Mucosa of gallbladder (tissue), 1 donor: ENCODE measurements at regions not wholly inside any gene's neighbourhood (a gene's known extent, or its start where the extent isn't known, plus 50 kb on each side); places are given as distances from the start of the nearest gene placed in this dataset.
"Not testable (repeated sequence)": the region's sequence is repeated elsewhere in the genome, so short reads cannot be mapped to it uniquely, and the experiment has no call there.

ENCODE experiments used
- DNase-seq: peaks from one replicate; pipeline ENCODE4 v3.0.0-alpha.2; 2020; ENCODE audit warnings: low spot score
- donor health status: DM: no; HTN: no; CAD: no.

DNA sequence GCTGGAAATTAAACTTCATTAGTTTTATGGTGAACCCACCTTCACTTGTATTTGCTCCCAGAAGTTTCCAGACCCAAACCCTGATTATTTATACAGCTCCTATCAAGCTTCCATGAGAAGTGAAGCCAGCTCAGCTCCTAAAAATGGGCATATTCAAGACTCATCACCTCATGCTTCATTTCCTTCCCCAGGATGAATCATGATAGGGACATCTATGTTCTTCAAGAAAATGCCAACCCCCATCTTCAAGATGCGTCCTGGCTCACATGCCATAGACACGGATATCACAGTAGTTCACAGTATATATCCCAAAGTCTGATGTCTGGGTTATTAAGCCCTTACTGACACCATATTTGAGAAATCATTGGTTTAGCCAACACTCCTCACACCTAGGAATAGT is 217.6 kb downstream of the NPR3 start:
- no peak for DNase-seq

GRCh38 chr5:32931438-32931837 is 220.3 kb downstream of the NPR3 start:
- not testable (repeated sequence) for DNase-seq

DNA sequence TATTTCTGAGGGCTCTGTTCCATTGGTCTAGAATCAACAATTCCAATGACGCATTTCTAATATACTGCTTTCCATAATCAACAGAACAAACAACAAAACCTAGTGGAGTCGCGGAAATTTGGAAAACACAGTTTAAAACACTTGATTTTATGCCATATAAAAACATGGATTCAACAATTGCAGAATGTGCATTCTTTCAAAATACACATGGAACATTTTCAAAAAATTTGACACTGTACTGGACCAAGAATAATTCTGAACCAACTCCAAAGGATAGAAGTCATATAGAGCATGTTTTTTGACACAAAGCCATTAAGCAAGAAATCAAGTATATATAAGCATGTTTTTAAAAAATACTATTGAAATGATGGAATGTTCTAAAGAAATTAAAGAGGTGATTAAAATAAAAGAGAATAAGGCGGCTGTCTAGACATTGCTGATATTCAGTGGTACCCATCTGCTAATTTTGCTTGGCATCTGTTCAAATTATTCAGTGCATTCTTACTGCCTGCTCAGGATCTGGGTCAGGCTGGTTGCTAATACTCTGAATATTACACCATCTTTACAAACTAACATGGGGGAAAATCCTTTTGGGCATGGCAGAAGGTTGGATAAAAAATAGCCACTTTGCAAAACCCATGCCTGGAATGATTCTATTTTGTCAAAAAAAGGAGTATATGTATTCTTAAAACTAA is 221.3 kb downstream of the NPR3 start:
- DNase-seq: no peak

DNA sequence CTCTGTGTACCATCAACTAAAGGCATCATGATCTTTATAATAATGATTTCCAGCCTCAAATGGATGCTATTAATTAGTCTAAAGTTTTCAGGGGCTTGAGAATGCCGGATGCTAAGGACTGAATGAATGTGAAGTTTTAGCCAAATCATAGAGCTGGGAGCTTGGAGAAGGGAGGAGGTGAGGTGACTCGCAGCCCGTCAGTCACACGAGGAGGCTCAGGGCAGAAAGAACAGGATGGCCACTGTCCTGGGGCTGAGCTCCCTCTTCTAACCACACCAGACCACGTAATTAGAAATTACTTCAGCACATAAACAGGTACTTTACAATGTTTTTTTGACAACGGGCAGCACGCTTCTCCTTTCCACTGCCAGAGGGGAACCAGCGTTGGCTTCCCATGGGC is 222.6 kb downstream of the NPR3 start:
- DNase-seq: no peak

DNA sequence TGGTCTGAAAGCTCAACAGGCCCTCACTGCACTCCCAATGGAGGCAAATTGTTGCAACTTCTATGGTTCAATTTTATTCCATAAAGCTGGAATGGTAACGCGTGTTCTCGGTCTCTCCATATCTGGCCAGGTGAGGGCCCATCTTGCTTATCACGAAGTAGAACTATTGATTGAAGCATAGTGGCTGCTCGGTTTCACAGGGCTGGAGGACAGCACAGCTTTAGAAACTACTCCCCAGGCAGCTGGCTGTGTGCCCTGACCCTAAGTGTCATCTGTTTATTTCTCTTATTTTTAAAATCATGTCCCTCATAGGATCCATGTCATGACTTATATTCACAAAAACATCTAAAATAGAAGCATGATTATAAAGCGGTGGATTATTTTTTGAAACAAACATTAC is 223.4 kb downstream of the NPR3 start:
- no peak for DNase-seq

DNA sequence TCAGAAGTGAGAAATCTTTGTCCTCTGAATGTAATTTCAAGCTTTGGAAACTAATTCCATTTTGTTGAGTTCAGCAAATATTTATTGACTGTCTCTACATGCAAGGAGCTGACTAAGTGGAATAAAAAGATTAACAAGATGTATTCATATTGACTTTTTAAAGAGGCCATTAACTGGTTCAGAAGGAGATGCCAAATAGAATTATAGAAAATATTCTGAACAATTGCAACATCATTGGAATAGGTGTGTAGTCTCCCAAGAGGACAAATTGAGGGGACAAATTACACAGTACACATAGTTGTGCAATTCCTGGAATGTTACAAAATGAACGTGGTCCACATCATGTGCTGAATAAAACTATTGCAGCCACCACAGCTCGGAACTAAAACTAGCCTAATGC is 224.2 kb downstream of the NPR3 start:
- no peak for DNase-seq

- no peak for DNase-seq
Observed at GRCh38 chr5:32936329-32936728, 225.2 kb downstream of the NPR3 start.

DNA sequence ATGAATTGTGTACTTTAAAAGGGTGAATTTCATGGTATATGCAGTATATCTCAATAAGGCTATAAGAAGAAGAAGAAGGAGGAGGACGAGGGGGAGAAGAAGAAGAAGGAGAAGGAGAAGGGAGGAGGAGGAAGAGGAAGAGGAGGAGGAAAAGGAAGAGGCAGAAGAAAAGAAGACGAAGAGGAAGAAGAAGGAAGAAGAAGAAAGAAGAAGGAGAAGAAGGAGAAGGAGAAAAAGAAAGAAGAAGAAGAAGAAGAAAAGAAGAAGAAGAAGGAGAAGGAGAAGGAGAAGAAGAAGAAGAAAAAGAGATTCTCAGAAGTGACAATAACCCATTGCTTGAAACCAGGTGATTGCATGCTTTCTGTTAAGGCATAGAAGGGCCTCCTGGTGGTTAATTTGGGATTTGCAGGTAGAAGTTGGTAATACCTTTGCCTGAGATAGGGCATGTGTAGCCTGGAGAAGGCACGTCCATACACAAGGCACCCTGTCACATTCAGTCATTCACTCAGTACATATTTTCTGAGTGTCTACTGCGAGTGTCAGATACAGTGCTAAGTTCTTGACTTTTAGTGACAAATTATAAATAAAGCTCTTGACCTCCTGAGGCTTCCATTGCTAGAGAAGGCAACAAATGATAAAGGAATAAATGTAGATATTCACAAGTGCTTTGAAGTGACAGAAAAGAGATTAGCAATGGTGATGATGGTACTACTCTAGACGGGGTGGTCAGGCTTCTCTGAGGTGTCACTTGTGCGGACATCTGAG is 231.3 kb downstream of the NPR3 start:
- no peak for DNase-seq

GRCh38 chr5:32949286-32949970 is 238.3 kb downstream of the NPR3 start:
- DNase-seq: no peak

DNA sequence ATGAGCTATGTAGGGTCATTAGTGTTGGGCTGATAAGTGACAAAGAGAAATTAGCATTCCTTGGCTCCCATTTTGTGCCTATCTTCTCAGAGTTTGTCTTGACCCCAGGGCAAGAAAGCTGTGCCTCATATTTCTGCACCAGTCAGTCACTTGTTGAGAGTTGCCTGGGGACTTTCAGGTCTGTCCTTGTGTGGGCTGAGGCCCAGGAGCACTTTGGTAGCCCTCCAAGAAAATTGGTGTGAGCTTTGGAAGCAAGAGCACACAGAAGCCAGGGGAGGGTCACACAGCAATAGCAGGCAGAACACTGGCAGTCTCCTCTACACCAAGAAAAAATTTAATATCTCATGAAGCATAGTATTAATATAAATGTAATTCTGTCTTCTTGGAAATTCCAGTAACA is 239.9 kb downstream of the NPR3 start:
- DNase-seq: no peak

GRCh38 chr5:32951878-32952277 is 240.8 kb downstream of the NPR3 start:
- no peak for DNase-seq

DNA sequence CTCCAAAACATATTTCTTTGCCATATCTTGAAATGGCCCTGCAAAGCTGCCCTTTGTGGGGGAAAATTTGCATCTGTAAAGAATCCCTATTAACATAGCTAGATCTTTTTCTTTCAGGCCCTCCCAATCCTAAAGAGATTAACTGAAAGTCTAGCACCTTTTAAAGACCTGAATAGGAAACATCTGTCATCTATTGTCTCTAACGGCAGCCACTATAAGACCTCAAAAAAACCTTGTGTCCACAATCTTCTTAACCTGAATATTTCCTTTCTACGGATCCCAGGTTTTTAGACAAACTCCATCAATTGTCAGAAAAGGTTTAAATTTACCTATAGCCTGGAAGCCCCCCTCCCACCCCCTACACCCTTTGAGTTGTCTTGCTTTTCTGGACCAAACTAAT is 241.3 kb downstream of the NPR3 start:
- not testable (repeated sequence) for DNase-seq

- DNase-seq: no peak
Observed at GRCh38 chr5:32953694-32954093, 242.6 kb downstream of the NPR3 start.

- no peak for DNase-seq
Observed at GRCh38 chr5:32955814-32956213, 244.7 kb downstream of the NPR3 start.

DNA sequence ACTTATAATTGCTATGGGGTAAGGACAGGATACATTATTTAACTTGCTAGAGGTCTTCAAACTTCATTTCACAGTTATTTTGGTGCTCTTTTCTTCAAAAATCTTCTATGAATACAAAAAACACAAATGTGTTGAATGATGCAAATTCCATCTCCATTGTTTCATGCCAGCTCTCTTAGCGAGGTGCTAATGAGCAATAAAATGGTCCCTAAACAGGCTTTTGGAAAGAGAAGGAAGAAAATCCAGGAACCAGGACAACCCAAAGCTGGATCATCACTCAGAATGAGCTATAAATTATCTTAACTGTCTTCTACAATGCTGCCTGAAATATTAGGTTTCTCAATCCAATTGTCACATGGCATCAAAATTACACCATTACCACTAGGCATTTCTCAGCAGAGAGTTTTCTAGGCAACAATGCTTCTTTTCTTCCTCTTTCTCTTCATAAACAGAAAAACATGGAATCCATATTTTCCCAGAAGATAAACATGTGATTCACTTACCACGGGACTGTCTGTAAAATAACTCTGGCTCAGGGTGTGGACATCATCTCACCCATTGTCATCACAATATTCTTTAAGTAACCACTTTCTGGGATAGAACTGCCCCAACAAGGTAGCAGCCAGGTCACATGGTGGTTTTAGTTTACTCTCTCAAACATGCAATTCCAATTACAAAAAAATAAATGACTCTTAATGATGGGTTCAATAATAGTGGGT is 249.4 kb downstream of the NPR3 start:
- no peak for DNase-seq

GRCh38 chr5:32961059-32961415 is 249.9 kb downstream of the NPR3 start:
- no peak for DNase-seq

DNA sequence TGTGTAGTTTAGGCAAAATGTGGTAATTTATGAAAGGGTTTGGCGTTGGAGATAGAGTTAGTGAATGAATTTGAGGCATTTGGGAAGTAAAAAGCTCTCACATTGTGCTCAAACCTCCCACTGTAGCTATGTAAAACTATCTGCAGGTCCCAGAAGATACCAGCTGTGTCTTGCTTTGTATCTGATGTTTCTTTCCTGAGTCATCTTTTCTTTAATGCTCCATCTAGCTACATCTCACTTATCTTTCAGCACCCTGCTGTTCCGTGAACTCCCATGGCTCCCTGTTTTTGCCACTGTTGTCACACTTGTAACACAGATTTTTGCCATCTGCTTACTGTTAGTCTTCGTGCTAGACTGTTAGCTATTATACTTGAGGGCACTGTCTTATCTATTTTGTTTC is 253.1 kb downstream of the NPR3 start:
- DNase-seq: no peak

GRCh38 chr5:32973646-32974045 is 262.5 kb downstream of the NPR3 start:
- no peak for DNase-seq

DNA sequence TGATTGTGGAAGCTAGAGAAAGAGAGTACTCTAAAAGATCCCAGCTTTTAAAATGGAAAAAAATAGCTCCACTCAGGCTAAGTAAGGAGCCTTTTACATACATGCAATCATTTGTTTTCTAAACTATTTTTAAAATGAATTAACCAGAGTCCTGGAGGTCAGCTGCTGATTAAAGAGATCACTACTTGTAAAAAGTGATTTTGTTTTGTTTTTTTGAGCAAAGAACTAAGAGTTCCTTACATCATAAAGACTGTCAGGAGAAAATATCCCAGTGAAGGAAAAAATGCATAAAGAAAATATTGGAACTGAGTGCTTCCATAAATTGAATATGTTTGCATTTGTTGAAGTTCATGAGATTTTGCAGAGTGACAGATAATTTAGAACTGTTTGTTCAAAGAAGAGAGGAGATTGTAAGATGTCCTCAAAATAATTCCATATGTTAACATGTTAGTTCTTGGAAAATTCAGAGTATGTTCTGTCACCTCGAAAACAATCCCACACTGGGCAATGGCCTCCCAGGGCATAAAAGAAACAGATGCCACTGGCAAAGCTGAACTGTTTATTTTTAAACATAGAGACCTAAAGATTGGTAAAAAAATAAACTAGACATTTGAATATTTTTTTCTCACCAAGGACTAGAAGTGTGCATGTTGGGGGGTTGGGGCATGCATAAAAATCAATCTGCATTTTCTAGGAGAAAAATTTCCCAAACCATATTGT is 264.7 kb downstream of the NPR3 start:
- no peak for DNase-seq

GRCh38 chr5:32981061-32981460 is 269.9 kb downstream of the NPR3 start:
- DNase-seq: no peak

DNA sequence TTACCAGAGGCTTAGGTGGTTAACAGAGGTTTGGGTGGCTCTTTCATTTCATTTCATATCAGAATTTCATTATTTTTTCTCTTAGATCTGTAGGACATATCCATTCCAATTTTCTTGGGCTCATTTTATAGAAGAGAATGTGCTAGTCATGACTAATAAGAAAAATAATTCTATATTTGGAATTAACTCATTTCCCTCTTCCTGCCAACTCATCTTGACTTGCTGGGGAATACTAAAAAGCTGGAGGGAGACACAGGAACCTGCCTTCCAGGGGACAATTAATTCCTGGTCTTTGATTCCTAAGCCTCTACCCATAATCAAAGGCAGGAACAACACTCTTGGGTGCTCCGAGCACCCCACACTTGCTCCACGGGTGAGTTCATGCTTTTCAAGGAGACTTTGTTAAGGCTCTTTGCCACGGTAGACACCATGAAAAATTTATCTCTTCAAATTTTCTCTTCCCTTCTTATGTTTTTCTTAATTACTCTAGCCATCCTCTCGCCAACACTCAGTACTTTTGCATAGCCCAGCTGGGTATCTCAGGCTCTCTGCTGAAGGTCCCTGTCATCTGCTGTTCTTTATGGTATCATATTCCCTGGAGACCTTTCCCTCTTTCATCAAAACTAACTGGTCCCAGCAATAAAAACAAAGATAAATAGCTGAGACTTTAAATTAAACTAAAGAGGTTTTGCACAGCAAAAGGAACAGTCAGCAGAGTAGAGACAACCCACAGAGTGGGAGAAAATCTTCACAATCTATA is 273.9 kb downstream of the NPR3 start:
- DNase-seq: no peak
